AG04450 (cell line): ENCODE measurements at regions not wholly inside any gene's neighbourhood (a gene's known extent, or its start where the extent isn't known, plus 50 kb on each side); places are given as distances from the start of the nearest gene placed in this dataset.

Source experiments
- CTCF ChIA-PET: fragments of 300-600, 350-600 bp; formaldehyde crosslinking; extraction: SDS; loops from one replicate; lab custom pipeline; 2022; ENCODE audit warnings: antibody characterized with exemption, inconsistent platforms; lab: Charles Lee
- POLR2A ChIA-PET: fragments of 350-600 bp; formaldehyde crosslinking; extraction: SDS; loops from one replicate; lab custom pipeline; 2021; ENCODE audit warnings: antibody characterized with exemption, inconsistent platforms; lab: Yijun Ruan, JAX
- DNase-seq: peaks from one replicate; pipeline ENCODE4 v3.0.0-alpha.2; 2011; ENCODE audit warnings: low read depth, low spot score
- H3K27ac ChIP-seq: one replicate; pipeline ENCODE4 v1.5.1; 2012; ENCODE audit warnings: low read depth, low read length, control low read depth
- H3K27me3 ChIP-seq: one replicate; pipeline ENCODE4 v1.6.0; 2012; ENCODE audit warnings: low read length; ENCODE audit not compliant: control insufficient read depth, insufficient read depth
- H3K4me3 ChIP-seq: 2 replicates; pipeline ENCODE4 v1.5.1; 2011; ENCODE audit warnings: mild to moderate bottlenecking, low read depth, low read length, control low read depth
- H3K9me3 ChIP-seq: 2 replicates; pipeline ENCODE4 v1.5.1; 2012; ENCODE audit warnings: low read length; ENCODE audit not compliant: control insufficient read depth, insufficient read depth
- TF ChIP-seq, protein P1 (sequence below): IDR thresholded peaks from 2 replicates; pipeline ENCODE4 v1.5.1; 2011; ENCODE audit warnings: low read depth, low read length, control low read depth, inconsistent platforms

DNA sequence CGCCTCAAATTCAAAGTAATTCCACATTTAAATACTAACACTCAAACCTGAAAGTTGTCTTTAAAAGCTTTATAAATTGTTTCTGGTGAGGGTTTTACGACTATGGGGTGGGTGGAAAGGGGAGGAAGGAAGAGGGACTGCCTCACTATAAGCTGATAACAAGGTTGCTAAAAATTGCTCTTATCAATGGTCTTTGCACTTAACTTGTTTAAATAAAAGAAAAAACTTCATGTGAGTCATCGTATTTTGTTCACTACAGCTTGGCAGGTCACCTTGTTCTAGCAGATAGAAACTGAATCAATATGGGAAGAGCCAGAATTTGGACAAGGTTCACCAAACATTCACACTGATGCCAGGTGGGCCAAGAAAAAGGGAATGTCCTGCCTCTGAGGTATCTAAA lies 129.2 kb downstream of the TES start:
- Histone ChIP-seq H3K4me3 (no peak overlapping the region), H3K9me3 (no peaks in the 10 kb centered on the region), H3K27me3 (no peaks in the 10 kb centered on the region), H3K27ac (no peak overlapping the region)
- ChIA-PET CTCF (interaction anchor here (0.8 to 1.7 kb wide), 3 partner anchors 14 to 187 kb away, joined by 3 read pairs; no protein-coding TSS in a partner anchor), POLR2A (no interaction called here)
- TF ChIP-seq, protein P1, sequence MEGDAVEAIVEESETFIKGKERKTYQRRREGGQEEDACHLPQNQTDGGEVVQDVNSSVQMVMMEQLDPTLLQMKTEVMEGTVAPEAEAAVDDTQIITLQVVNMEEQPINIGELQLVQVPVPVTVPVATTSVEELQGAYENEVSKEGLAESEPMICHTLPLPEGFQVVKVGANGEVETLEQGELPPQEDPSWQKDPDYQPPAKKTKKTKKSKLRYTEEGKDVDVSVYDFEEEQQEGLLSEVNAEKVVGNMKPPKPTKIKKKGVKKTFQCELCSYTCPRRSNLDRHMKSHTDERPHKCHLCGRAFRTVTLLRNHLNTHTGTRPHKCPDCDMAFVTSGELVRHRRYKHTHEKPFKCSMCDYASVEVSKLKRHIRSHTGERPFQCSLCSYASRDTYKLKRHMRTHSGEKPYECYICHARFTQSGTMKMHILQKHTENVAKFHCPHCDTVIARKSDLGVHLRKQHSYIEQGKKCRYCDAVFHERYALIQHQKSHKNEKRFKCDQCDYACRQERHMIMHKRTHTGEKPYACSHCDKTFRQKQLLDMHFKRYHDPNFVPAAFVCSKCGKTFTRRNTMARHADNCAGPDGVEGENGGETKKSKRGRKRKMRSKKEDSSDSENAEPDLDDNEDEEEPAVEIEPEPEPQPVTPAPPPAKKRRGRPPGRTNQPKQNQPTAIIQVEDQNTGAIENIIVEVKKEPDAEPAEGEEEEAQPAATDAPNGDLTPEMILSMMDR = no peak
- DNase-seq = no peak

DNA sequence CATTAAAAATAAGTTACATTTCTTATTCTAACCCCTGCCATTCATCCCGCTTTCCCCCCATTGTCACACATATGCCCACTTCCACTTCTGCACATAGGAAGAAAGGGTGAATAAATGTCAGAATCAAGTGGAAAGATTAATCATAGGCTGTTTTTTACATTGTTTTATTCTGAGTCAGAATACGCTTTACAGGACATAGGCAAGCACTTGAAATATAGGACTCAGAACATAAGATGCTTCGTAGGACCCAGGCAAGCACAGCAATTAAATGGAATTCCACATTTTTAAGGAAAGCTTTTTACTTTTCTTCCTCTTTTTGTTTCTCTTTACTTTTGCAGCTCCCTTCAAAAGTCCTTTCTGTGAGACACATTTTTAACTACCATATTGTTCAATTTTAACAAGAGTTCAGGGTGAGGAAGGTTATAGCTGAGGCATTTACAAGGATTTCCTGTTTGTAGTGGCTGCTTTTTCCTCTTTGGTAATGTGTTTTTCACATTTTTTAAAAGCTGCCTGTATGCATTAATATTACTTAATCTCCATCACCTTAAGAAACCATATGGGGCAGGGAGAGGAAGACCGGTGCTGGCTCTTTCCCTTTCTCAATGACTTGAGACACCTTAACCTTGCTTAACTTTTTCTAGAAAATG lies 130.0 kb downstream of the TES start:
- H3K4me3 ChIP-seq = no peak overlapping the region
- POLR2A ChIA-PET = no interaction called here
- H3K27me3 ChIP-seq = no peaks in the 10 kb centered on the region
- H3K27ac ChIP-seq = no peak overlapping the region
- CTCF ChIA-PET = interaction anchor here (0.9 to 1.7 kb wide), 4 partner anchors 14 to 186 kb away, joined by 3 to 5 read pairs (median 4); no protein-coding TSS in a partner anchor
- no peak for DNase-seq
- TF ChIP-seq, protein P1 = no peak
- no peaks in the 10 kb centered on the region for H3K9me3 ChIP-seq

DNA sequence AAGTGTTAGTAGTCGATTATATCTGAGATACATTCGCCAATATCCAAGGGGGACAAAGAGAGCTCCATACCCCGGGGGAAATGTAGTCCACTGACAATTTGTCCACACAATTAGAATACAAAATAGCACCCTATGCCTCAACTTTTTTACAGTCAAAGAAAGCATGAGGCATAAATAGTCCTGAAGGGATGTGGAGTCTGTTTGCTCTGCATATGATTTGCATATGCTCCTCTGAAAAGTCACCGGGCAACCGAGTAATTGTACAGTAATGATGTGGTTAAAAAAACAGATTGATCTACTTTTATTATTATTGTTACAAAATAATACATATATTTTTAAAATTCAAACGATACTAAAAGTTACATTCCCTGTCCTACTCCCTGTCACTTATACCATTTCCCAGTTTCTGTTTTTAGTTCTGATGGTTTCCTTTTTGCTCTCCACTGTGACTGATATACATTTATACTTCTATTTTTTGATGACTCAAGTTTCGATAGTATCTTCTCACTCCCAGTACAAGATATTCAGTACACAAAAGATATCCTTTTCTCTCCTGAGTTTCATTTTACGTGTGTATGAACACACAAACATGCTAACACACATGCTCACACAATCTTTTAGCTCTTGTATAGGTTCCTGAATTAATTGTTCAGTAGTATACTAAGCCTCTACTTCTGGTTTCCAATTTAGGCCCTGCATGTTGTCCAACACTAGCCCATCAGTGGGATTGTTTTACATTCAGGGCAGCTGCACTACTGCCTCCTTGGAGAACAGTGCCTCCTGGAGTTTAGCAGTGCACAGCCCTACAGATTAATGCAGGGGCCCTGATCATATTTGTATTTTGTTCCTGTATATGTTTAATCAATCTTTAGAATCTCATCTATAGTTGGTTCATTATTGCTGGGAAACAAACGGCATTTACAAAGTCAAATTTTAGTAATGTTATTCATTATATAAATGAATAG lies 130.9 kb downstream of the TES start:
- H3K27me3 ChIP-seq = no peaks in the 10 kb centered on the region
- ChIA-PET CTCF (interaction anchor here (0.7 to 1.7 kb wide), 5 partner anchors 8 to 250 kb away, joined by 3 to 5 read pairs (median 4); no protein-coding TSS in a partner anchor), POLR2A (no interaction called here)
- DNase-seq = no peak
- H3K9me3 ChIP-seq = no peaks in the 10 kb centered on the region
- H3K4me3 ChIP-seq = no peak overlapping the region
- no peak overlapping the region for H3K27ac ChIP-seq
- TF ChIP-seq, protein P1 = peak; percentile 36

DNA sequence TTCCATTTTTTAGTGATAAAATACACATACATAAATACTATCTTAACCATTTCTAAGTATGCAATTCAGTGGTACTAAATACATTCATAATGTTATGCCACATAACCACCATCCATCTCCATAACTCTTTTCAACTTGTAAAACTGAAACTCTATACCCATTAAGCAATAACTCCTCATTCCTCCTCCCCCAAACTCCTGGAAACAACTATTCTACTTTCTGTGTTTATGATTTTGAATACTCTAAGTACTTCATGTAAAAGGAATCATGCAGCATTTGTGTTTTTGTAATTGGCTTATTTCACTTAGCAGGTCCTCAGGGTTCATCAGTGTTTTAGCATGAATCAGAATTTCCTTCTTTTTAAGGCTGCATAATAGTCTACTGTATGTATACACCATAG lies 131.8 kb downstream of the TES start:
- no peaks in the 10 kb centered on the region for H3K9me3 ChIP-seq
- CTCF ChIA-PET = interaction anchor here (1.5 to 1.8 kb wide), 2 partner anchors 184 to 250 kb away, joined by 3 to 6 read pairs; no protein-coding TSS in a partner anchor
- no peak overlapping the region for H3K27ac ChIP-seq
- DNase-seq = no peak
- POLR2A ChIA-PET = no interaction called here
- H3K4me3 ChIP-seq = no peak overlapping the region
- TF ChIP-seq, protein P1 = no peak
- no peaks in the 10 kb centered on the region for H3K27me3 ChIP-seq
